ENCODE measurements at regions not wholly inside any gene's neighbourhood (a gene's known extent, or its start where the extent isn't known, plus 50 kb on each side); places are given as distances from the start of the nearest gene placed in this dataset.

DNA sequence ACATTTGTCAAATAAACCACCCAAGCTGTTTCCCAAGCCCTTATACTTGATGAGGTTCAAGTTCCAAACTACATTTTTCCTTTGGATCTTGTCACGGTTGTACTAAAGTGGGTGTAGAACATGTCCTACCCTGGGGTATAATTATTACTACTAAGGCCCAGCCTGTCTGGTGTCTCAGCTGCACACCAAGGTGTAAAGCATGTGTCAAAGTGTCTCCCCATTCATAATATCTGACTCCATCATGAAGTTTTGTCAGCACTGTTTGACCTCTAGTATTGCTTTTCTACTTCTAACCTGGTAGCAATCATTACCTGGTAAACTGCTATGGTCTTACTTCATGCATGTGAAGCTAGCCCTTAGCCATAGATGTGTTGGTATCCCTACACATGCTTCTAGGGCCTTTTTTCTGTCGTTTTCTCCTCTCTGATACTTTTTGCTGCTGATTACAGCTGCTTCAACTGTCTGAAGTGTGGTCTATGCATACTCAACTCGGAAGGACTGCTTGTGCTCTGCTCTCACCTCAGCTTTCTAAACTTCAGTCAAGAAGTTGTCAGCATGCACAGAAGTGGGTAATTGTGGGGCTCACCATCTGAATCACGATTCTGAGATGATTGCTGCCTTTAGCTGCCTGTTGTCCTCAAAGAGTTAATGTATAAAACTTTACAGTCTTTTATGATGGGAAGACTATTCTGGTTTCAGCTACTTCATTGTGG is 445.7 kb upstream of the TRIB2 start:
- Mint-ChIP-seq H3K4me1 (peaks cover 13% of the 10 kb centered on the region), H3K4me3 (no peak overlapping the region), H3K27me3 (peaks cover 4% of the 10 kb centered on the region), H3K27ac (no peak overlapping the region), H3K36me3 (peaks cover 6% of the 10 kb centered on the region), H3K9me3 (peaks cover 4% of the 10 kb centered on the region)
- DNase-seq = no peak

DNA sequence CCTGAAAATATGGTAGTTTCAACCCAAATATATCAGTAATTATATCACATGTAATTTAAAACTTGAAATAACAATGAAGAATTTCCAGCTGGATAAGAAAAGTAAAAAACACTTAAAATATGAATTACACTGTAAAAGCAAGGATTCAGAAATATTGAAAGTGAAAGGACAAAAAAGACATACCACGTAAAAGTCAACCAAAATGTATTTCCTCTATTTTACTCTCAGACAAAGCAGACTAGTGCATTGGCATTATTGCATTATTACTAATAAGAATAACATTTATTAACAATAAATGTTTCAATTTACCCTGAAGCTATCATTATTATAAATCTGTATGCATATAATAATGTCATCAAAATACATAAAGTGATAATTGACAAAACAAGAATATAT is 445.1 kb upstream of the TRIB2 start:
- Mint-ChIP-seq H3K27me3 (peaks cover 5% of the 10 kb centered on the region), H3K36me3 (peaks cover 6% of the 10 kb centered on the region), H3K4me3 (no peak overlapping the region), H3K9me3 (peaks cover 4% of the 10 kb centered on the region), H3K4me1 (peaks cover 13% of the 10 kb centered on the region), H3K27ac (no peak overlapping the region)
- no peak for DNase-seq

DNA sequence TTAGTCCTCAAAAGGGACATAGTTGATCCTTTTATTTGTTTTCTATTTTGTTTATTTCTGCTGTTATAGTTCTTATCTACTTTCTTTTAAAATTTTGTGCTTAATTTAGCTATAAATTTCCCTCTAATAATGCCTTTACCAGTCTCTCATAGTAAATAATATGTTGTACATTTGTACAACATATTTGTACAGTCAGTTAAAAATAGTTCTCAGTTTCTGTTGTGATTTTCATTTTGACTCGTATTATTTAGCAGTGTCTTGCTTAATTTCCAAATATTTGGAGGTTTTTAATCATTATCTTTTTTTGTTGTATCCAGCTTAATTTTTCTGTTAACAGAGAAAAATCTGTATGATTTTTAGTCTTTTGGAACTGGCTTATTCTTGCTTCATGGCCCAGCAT is 443.6 kb upstream of the TRIB2 start:
- Mint-ChIP-seq H3K27me3 (peaks cover 5% of the 10 kb centered on the region), H3K4me3 (no peak overlapping the region), H3K4me1 (peaks cover 19% of the 10 kb centered on the region), H3K27ac (no peak overlapping the region), H3K36me3 (peaks cover 6% of the 10 kb centered on the region), H3K9me3 (peaks cover 4% of the 10 kb centered on the region)
- no peak for DNase-seq

DNA sequence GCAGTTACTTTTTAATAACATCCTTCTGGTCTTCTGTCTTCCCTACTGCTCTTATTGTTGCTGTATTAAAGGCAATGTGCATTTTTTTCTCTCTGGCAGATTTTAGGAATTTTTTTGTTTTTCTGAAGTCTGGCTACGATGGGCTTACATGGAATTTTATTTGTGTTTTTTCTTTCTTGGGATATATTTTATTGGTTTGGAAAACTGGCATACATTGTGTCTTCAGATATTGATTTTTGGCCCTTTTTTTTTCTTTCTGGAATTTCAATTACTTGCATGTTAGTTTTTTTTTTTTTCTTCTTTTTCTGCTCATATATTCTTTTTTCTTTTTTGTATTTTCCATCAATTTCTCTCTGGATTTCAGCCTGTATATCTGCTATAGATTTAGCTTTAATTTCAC is 442.1 kb upstream of the TRIB2 start:
- Mint-ChIP-seq H3K4me1 (peaks cover 19% of the 10 kb centered on the region), H3K9me3 (peaks cover 4% of the 10 kb centered on the region), H3K36me3 (peaks cover 6% of the 10 kb centered on the region), H3K4me3 (no peak overlapping the region), H3K27me3 (peaks cover 5% of the 10 kb centered on the region), H3K27ac (no peak overlapping the region)
- DNase-seq = no peak

DNA sequence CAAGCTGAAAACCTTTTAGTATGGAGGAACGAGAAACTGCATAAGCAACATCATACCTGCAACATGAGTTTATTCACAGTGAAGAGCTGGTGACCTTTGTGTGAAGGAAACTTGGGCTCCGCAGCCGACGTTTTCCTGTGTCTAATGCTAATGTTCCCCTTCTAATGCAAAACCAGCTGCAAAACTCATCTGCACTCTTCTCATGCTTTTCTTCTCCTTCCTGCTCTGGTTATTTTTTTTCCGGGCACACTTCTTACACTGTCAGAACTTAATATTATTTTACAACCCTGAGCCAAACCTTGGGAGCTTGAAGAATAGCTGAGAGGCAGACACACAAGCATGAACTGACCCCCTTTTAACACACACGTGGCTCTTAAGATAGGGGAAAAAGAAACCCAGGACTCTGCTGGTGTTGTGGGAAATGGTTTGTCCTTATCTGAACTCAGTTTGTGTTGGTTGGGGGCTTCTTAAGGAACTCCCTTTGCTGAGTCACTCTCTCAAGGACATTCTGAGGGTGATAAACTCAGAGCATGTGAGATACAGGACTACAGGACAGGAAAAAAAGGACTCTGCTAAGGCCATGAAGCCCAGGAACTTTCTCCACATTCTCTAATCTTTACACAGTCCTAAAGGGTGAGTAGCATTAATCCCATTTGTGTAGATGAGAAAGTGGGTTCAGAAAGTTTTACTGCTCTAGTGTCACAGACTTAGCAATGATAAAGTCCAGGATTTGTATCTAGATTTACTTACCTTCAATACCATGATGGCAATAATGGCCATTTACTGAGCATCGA is 439.3 kb upstream of the TRIB2 start:
- Mint-ChIP-seq H3K27me3 (peaks cover 5% of the 10 kb centered on the region), H3K4me3 (no peak overlapping the region), H3K4me1 (peaks cover 10% of the 10 kb centered on the region), H3K9me3 (peaks cover 4% of the 10 kb centered on the region), H3K36me3 (peaks cover 6% of the 10 kb centered on the region), H3K27ac (no peak overlapping the region)
- no peak for DNase-seq

DNA sequence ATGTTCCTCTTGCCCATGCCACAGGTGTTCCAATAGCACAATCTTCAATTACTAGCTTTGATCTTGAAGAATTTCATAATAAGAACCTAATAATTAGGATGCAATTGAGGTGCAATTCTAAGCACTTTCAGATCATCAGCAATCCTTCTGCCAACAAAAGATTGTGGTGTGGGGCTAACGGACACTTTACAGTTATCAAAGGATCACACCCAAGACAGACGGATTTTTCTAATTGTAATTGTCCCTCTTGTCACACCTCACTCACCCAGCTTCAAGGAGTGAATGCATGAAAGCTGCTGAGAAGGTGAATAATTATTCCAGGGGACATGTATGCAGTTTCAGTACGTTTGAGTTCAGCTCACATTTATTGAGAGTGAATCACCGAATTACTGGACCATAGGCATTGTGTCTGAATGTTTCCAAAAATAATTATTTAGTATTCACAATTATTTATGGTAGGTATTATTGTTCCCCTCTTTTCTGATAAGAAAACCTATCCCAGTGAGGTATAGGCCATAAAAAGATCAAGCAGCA is 438.5 kb upstream of the TRIB2 start:
- peaks cover 5% of the 10 kb centered on the region for H3K27me3 Mint-ChIP-seq
- peaks cover 7% of the 10 kb centered on the region for H3K4me1 Mint-ChIP-seq
- H3K36me3 Mint-ChIP-seq = peaks cover 6% of the 10 kb centered on the region
- DNase-seq = no peak
- H3K9me3 Mint-ChIP-seq = peaks cover 4% of the 10 kb centered on the region
- no peak overlapping the region for H3K27ac Mint-ChIP-seq
- no peak overlapping the region for H3K4me3 Mint-ChIP-seq

DNA sequence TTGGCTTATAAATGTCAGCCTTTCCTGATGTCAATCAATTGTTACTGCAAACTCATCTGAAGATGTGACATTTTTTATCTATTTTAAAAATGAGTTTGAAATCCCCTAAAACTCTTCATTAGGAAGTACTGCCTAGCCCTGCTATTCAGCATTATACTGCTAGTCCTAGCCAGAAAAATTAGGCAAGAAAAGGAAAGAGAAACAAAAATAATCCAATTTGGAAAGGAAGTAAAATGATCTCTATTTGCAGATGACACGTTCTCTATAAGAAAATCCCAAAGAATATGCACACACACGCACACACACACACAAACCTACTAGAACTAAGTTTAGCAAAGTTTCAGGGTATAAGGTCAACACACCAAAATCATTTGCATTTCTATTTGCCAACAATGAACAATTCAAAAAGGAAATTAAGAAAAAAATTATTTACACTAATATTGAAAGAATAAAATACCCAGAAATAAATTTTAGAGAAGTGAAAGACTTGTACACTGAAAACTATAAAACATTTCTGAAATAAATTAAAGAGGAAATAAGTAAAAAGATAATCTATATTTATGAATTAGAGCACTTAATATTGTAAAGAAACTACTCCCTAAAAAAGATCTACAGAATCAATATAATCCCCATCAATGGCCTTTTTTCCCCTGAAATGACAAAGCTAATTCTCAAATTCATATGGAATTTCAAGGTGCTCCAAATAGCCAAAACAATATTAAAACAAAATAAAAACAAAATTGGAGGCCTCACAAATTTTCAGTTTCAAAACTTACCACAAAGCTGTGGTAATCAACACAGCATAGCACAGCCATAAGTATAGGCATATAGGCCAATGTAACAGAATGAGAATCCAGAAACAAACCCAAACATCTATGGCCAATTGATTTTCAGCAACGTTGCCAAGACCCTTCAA is 433.7 kb upstream of the TRIB2 start:
- Mint-ChIP-seq H3K4me3 (no peak overlapping the region), H3K27ac (no peak overlapping the region), H3K9me3 (no peaks in the 10 kb centered on the region), H3K27me3 (no peaks in the 10 kb centered on the region), H3K36me3 (no peaks in the 10 kb centered on the region), H3K4me1 (peaks cover 19% of the 10 kb centered on the region)
- no peak for DNase-seq

DNA sequence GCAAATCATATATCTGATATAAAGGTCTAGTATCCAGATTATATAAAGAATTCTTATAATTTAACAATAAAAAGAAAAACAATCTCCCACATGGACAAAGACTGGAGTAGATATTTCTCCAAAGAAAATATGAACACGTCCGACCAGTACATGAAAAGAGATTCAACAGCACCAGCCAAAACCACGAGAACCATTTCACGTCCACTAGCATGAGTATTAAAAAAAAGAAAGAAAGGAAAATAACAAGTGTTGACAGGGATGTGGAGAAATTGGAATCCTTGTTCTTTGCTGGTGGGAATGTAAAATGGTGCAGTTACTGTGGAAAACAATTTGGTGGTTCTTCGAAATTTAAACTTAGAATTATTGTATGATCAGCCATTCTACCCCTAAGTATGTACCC is 432.7 kb upstream of the TRIB2 start:
- H3K27me3 Mint-ChIP-seq = no peaks in the 10 kb centered on the region
- H3K9me3 Mint-ChIP-seq = no peaks in the 10 kb centered on the region
- H3K36me3 Mint-ChIP-seq = no peaks in the 10 kb centered on the region
- H3K4me1 Mint-ChIP-seq = peaks cover 20% of the 10 kb centered on the region
- no peak for DNase-seq
- H3K4me3 Mint-ChIP-seq = no peak overlapping the region
- no peak overlapping the region for H3K27ac Mint-ChIP-seq

DNA sequence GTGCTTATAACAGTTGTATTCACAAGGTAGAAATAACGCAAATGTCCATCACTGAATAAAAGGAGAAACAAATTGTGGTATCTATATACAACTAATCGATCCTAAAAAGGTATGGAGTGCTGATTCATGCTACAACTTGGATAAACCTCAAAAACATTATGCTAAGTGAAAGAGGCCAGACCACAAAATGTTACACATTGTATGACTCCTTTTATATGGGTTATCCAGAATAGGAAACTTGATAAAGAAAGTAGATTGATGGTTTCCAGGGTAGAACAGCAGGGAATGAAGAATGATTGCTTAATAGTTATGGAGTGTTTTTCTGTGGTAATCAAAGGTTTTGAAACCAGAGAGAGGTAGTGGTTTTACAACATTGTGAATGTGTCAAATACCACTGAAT is 432.2 kb upstream of the TRIB2 start:
- H3K27ac Mint-ChIP-seq = no peak overlapping the region
- no peaks in the 10 kb centered on the region for H3K36me3 Mint-ChIP-seq
- DNase-seq = no peak
- H3K27me3 Mint-ChIP-seq = no peaks in the 10 kb centered on the region
- no peaks in the 10 kb centered on the region for H3K9me3 Mint-ChIP-seq
- no peak overlapping the region for H3K4me3 Mint-ChIP-seq
- H3K4me1 Mint-ChIP-seq = peaks cover 20% of the 10 kb centered on the region

DNA sequence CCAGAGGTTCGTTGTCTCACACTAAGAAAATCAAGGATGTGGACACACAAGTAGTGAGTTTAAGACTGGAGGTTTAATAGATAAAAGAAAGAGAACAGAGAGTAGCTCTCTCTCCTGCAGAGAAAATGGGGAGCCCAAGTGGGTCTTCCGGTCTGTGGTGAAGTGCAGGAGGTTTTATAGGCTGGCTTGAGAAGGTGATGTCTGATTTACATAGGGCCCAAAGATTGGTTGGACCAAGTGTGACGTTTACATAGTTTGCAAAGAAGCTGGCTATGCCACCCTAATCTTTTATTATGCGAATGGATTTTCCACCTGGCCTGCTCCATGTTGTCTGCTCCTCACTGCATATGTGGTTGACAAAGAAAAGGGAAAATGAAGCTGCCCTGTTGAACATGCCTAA is 430.4 kb upstream of the TRIB2 start:
- H3K27ac Mint-ChIP-seq = no peak overlapping the region
- no peaks in the 10 kb centered on the region for H3K36me3 Mint-ChIP-seq
- H3K27me3 Mint-ChIP-seq = no peaks in the 10 kb centered on the region
- DNase-seq = no peak
- H3K4me1 Mint-ChIP-seq = peaks cover 20% of the 10 kb centered on the region
- no peaks in the 10 kb centered on the region for H3K9me3 Mint-ChIP-seq
- H3K4me3 Mint-ChIP-seq = no peak overlapping the region

DNA sequence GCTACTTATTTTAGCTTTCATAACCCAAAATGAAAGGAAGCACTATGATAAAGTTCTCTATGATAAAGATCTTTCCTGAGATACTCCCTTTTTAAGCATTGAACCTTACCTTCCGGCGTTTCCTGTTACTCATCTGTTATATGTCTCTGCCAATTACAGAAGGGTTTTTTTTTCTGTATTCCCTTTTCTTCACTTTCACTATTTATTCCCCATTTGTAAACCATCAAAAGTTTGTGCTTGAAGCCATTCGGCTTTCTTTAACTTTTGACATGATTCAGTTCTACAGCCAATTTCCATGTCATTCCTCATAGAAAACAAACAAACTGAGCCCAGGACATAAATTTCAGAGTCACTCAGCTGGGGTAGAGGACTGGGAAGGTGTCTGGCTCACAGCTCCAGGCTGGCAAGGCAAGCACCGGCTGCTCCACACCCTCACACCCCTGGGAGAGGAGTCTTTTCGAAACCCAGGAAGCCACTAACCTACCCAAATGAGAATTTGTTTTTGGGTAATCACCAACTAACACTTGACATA is 429.4 kb upstream of the TRIB2 start:
- H3K9me3 Mint-ChIP-seq = no peaks in the 10 kb centered on the region
- no peaks in the 10 kb centered on the region for H3K36me3 Mint-ChIP-seq
- H3K27ac Mint-ChIP-seq = no peak overlapping the region
- no peak for DNase-seq
- H3K4me1 Mint-ChIP-seq = peaks cover 21% of the 10 kb centered on the region
- H3K27me3 Mint-ChIP-seq = no peaks in the 10 kb centered on the region
- H3K4me3 Mint-ChIP-seq = no peak overlapping the region

DNA sequence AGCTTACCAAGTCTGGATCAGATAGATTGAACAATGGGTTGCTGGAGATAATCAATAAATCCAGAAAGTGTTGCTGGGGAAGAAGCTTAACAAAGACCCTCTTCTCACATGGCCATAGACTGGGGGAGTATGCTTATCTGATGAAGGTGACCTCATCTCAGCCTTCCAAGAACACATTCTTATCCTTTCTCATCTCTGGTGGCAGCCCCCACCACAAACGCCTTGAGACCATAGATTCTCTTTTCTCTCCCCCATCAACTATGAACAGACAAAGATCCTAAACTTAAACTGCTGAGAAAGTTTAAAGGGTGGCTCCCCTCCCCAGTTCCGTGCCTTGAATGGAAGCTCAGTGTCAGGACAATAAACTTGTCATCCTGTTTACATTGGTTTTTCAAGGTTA is 428.7 kb upstream of the TRIB2 start:
- Mint-ChIP-seq H3K27ac (no peak overlapping the region), H3K4me1 (peaks cover 21% of the 10 kb centered on the region), H3K4me3 (no peak overlapping the region), H3K36me3 (peaks cover 2% of the 10 kb centered on the region), H3K27me3 (no peaks in the 10 kb centered on the region), H3K9me3 (peaks cover 2% of the 10 kb centered on the region)
- no peak for DNase-seq

DNA sequence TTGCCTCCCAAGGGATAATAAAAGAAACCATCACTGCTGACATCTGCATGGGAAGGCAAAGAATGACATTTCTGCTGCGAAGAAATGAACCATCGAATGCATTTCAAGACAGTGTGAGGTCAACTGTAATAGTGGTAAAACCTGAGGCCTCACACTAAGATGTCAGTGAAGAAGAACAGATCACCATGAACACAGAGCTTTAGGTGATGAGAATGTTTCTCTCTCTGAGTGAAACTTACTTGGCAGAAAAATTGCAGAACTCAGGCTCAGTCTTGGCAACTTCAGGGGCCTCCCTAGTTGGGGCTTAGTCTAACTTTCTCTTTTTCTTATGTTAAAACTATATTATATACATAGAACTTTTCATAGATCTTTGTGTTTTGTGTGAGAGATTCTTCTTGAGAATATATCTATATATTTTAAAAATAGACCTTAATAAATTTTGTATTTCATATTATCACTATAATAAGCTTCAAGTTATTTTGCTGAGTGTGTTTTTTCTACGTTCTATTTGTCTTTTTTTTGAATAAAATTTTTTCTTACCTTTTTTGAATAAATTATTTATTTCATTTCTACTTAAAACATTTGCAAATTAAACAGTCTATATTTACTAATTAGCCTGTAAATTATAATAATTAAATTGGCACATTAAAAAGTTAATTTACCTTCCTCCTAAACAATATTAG is 427.5 kb upstream of the TRIB2 start:
- no peak for DNase-seq
- Mint-ChIP-seq H3K27me3 (no peaks in the 10 kb centered on the region), H3K4me3 (no peak overlapping the region), H3K36me3 (peaks cover 2% of the 10 kb centered on the region), H3K9me3 (peaks cover 2% of the 10 kb centered on the region), H3K4me1 (peaks cover 25% of the 10 kb centered on the region), H3K27ac (no peak overlapping the region)

DNA sequence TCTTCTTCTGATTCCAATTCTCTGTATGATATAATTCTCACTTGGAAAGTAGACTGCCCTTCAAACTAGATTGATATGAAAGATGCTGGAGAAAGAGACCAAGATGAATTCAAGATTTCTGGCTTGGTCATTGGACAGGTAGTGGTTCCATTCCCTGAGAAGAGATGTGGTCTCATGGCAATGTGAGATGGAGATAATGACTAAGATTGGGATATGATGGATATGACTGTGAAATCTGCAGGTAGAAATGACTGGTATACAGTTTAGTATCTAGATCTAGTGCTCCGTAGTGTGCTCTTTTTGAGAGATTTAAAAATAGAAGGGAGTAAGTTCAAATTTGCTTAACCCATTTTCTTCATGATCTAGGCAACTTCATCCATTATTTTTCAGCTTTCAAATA is 425.4 kb upstream of the TRIB2 start:
- DNase-seq = no peak
- H3K9me3 Mint-ChIP-seq = peaks cover 2% of the 10 kb centered on the region
- no peaks in the 10 kb centered on the region for H3K27me3 Mint-ChIP-seq
- H3K36me3 Mint-ChIP-seq = peaks cover 2% of the 10 kb centered on the region
- no peak overlapping the region for H3K27ac Mint-ChIP-seq
- peaks cover 34% of the 10 kb centered on the region for H3K4me1 Mint-ChIP-seq
- no peak overlapping the region for H3K4me3 Mint-ChIP-seq

All from activated naive CD8-positive, alpha-beta T cell treated with anti-CD3 and anti-CD28 coated beads for 36 hours (primary cell).